ENCODE measurements at regions not wholly inside any gene's neighbourhood (a gene's known extent, or its start where the extent isn't known, plus 50 kb on each side); places are given as distances from the start of the nearest gene placed in this dataset.

DNA sequence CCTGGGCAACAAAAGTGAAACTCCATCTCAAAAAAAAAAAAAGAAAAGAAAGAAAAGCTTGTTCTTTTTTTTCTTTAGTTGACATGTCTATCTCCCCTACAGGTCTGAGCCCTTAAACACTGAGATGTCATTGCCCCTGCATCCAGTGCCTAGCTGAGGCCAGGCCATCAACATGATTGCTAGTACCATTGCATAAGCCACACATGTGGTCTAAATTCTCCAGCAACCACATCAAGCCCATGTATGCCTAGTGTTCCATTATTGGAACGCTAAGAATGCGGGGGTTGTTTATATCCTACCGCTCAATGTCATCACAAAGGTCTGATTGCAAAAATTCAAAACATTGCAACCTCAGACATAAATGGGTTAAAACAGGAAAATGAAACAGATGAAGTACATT, 62.7 kb downstream of the NPTX2 start:
- in situ Hi-C loops (cut with HindIII; ENCODE audit: low sequenced_read_pairs), result no loop called here
- no peak overlapping the region for H3K4me3 ChIP-seq (ENCODE audit: low read depth, low read length)
- DNase-seq (ENCODE audit: low read depth, low spot score), result no peak
- TF ChIP-seq, protein P1, sequence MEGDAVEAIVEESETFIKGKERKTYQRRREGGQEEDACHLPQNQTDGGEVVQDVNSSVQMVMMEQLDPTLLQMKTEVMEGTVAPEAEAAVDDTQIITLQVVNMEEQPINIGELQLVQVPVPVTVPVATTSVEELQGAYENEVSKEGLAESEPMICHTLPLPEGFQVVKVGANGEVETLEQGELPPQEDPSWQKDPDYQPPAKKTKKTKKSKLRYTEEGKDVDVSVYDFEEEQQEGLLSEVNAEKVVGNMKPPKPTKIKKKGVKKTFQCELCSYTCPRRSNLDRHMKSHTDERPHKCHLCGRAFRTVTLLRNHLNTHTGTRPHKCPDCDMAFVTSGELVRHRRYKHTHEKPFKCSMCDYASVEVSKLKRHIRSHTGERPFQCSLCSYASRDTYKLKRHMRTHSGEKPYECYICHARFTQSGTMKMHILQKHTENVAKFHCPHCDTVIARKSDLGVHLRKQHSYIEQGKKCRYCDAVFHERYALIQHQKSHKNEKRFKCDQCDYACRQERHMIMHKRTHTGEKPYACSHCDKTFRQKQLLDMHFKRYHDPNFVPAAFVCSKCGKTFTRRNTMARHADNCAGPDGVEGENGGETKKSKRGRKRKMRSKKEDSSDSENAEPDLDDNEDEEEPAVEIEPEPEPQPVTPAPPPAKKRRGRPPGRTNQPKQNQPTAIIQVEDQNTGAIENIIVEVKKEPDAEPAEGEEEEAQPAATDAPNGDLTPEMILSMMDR (IDR thresholded peaks at IDR 0.05; ENCODE audit: low read depth, low read length), result no peak

DNA sequence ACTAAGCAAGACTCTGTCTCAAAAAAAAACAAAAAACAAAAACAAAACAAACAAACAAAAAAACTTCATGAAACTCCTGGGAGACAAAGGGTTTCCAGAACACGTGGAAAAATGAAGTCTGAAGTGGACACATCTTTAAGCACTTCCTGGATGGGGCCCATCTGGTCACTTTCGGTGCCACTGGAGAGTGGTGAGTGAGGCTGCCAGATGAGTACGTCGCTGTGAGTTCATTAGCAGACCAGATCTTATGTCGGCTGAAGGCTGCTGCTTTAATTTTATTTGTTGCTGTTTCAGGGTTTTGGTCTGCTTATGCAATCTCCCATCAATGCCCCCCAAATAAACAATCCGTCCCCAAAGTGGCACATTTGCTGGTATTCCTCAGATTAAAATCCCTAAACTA, 64.4 kb downstream of the NPTX2 start:
- TF ChIP-seq, protein P1 (IDR thresholded peaks at IDR 0.05; ENCODE audit: low read depth, low read length), result no peak
- H3K4me3 ChIP-seq (ENCODE audit: low read depth, low read length), result no peak overlapping the region
- in situ Hi-C loops (cut with HindIII; ENCODE audit: low sequenced_read_pairs), result no loop called here
- no peak for DNase-seq (ENCODE audit: low read depth, low spot score)

DNA sequence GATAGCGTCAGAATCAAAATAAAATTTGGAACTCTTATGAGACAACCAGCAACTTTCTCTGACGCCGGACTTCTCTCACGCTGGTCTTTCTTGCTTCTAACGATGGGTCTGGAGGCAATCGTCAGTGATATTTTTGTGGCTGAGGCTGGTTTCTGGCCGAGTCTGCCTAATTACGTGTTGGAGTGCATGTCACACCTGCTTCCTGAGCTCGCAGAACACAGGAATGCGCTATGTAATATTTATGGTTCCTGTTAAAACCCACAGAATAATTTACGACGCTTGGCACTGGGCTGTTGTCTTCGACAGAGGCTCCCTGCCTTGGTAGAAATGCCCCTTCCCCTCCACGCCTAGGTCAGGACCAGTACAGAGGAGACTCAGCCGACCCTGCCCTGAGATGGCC, 64.9 kb downstream of the NPTX2 start:
- no peak overlapping the region for H3K4me3 ChIP-seq (ENCODE audit: low read depth, low read length)
- TF ChIP-seq, protein P1 (IDR thresholded peaks at IDR 0.05; ENCODE audit: low read depth, low read length), result no peak
- in situ Hi-C loops (cut with HindIII; ENCODE audit: low sequenced_read_pairs), result no loop called here
- DNase-seq (ENCODE audit: low read depth, low spot score), result no peak

DNA sequence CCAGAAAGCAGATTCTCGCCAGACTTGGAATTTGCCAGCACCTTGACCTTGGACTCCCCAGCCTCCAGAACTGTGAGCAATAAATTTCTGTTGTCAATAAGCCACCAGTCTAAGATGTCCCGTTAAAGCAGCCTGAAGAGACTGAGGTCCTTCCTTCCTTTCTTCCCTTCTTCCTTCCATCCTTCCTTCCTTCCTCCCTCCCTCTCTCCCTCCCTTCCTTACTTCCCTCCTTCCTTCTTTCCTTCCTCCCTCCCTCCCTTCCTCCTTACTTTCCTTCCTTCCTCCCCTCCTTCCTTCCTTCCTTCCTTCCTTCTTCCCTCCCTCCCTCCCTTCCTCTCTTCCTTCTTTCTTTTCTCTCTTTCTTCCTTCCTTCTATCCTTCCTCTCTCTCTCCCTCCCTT, 66.4 kb downstream of the NPTX2 start:
- H3K4me3 ChIP-seq (ENCODE audit: low read depth, low read length), result no peak overlapping the region
- TF ChIP-seq, protein P1 (IDR thresholded peaks at IDR 0.05; ENCODE audit: low read depth, low read length), result no peak
- DNase-seq (ENCODE audit: low read depth, low spot score), result no peak
- in situ Hi-C loops (cut with HindIII; ENCODE audit: low sequenced_read_pairs), result no loop called here

DNA sequence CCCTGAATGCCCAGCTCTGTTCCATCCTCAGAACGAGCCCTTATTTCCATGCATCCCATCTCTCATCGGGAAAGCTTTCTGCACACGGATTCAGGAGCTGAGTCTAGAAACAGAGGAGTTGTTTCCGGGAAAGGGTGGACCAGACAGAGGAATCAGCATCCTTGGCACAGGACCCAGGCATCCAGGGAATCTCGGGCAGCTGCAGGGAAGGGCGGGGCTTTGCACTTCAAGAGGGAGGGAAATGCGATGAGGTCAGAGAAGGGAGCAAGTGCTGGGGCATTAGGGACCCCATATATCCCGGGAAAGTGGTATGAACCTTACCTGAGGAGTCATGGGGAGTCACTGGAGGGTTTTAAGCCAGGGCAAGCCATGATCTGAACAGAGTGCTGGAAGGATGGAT, 68.5 kb downstream of the NPTX2 start:
- no peak overlapping the region for H3K4me3 ChIP-seq (ENCODE audit: low read depth, low read length)
- no peak for DNase-seq (ENCODE audit: low read depth, low spot score)
- TF ChIP-seq, protein P1 (IDR thresholded peaks at IDR 0.05; ENCODE audit: low read depth, low read length), result no peak
- in situ Hi-C loops (cut with HindIII; ENCODE audit: low sequenced_read_pairs), result no loop called here

DNA sequence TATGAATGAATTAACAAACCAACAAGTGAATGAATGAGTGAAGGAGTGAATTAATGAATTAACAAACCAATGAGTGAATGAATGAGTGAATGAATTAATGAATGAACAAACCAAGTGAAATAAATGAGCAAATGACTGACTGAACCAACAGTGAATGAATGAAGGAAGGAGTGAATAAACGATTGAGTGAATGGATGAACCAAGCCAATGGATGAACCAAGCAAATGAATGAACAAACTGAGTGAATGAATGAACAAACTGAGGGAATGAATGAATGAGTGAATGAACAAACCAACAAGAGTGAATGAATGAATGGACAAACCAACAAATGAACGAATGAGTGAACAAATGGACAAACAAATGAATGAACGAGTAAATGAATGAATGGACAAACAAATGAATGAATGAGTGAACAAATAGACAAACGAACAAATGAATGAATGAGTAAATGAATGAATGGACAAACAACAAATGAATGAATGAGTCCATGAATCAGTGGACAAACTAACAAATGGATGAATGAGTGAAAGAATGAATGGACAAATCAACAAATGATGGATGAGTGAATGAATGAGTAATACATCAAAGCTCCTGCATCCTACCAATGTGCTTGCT, 69.5 kb downstream of the NPTX2 start:
- TF ChIP-seq, protein P1 (IDR thresholded peaks at IDR 0.05; ENCODE audit: low read depth, low read length), result no peak
- DNase-seq (ENCODE audit: low read depth, low spot score), result no peak
- in situ Hi-C loops (cut with HindIII; ENCODE audit: low sequenced_read_pairs), result no loop called here
- H3K4me3 ChIP-seq (ENCODE audit: low read depth, low read length), result no peak overlapping the region

Measured in astrocyte of the spinal cord (primary cell).